SH-SY5Y (cell line): ENCODE measurements at regions not wholly inside any gene's neighbourhood (a gene's known extent, or its start where the extent isn't known, plus 50 kb on each side); places are given as distances from the start of the nearest gene placed in this dataset.

ENCODE experiments used
- GATA2 ChIP-seq: IDR thresholded peaks from 2 replicates; pipeline ENCODE4 v1.6.1; 2011; ENCODE audit warnings: mild to moderate bottlenecking, low read depth, low read length
- GATA3 ChIP-seq: IDR thresholded peaks from 2 replicates; pipeline ENCODE4 v1.6.1; 2011; ENCODE audit warnings: low read depth, mild to moderate bottlenecking, low read length, moderate library complexity

GRCh38 chr3:168469436-168469835, 373.7 kb upstream of the GOLIM4 start:
- TF ChIP-seq GATA3 (no peak), GATA2 (no peak)
